ENCODE measurements at regions not wholly inside any gene's neighbourhood (a gene's known extent, or its start where the extent isn't known, plus 50 kb on each side); places are given as distances from the start of the nearest gene placed in this dataset.

DNA sequence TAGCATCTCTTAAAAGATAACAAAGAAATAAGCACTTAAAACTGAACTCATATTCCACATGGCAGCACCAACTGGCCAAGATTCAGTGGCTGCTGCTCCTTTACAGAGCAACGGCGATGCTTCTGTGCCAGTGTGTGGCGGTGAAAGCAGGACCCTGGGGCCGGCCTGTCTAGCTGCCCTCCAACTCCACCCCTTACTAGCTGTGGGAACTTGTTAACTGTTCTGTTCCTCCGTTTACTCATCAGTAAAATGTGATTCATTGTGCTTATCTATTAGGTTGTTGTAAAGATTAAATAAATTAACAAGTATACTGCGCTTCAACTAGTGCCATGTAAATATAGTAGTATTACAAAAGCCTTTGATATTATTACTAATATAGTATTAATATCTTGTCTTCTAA is 133.2 kb downstream of the GDAP2 start:
- Histone ChIP-seq H3K4me2 (no peak overlapping the region), H3K36me3 (replicated peaks in 1 of 2; ENCODE audit: control insufficient read depth in 1 of 2, insufficient read depth in 2 of 2, low read length in 1 of 2) (no peaks in the 10 kb centered on the region), H3K4me3 (ENCODE audit: low read depth in 2 of 2, low read length in 1 of 2) (no peak overlapping the region), H3K9me3 (no peaks in the 10 kb centered on the region), H3K9me2 (no peaks in the 10 kb centered on the region), H3K79me2 (ENCODE audit: insufficient read depth) (no peaks in the 10 kb centered on the region), H3K27ac (ENCODE audit: low read depth in 2 of 2, low read length in 1 of 2) (peak overlapping the region in 1 of 2 experiments; percentile 59; a peak in 2 of 4 replicates), H3F3A (replicated peaks; ENCODE audit: insufficient read depth) (peaks cover 6% of the 10 kb centered on the region), H3K27me3 (ENCODE audit: insufficient read depth) (no peaks in the 10 kb centered on the region), H2AFZ (ENCODE audit: low read depth) (no peak overlapping the region), H4K20me1 (ENCODE audit: insufficient read depth) (no peaks in the 10 kb centered on the region), H3K4me1 (ENCODE audit: control insufficient read depth in 1 of 2, insufficient read depth in 2 of 2, low read depth in 1 of 2, low read length in 1 of 2) (peaks cover 0 to 2% of the 10 kb centered on the region in 2 experiments; a peak in 1 of 4 replicates), H3K9ac (no peak overlapping the region)
- TF ChIP-seq, protein P1, sequence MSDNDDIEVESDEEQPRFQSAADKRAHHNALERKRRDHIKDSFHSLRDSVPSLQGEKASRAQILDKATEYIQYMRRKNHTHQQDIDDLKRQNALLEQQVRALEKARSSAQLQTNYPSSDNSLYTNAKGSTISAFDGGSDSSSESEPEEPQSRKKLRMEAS (IDR thresholded peaks at IDR 0.05; ENCODE audit: low read depth) = no peak
- no peak for TF ChIP-seq EP300 (IDR thresholded peaks at IDR 0.05; ENCODE audit: borderline replicate concordance in 1 of 2, low read depth in 1 of 2, low read length in 1 of 2)
- TF ChIP-seq YY1 (IDR thresholded peaks at IDR 0.05; ENCODE audit: low read depth) = no peak
- TF ChIP-seq FOSL2 (IDR thresholded peaks at IDR 0.05; ENCODE audit: borderline replicate concordance, low read depth) = no peak
- no peak for TF ChIP-seq MXI1 (IDR thresholded peaks at IDR 0.05; ENCODE audit: low read depth, low read length)
- TF ChIP-seq, protein P2, sequence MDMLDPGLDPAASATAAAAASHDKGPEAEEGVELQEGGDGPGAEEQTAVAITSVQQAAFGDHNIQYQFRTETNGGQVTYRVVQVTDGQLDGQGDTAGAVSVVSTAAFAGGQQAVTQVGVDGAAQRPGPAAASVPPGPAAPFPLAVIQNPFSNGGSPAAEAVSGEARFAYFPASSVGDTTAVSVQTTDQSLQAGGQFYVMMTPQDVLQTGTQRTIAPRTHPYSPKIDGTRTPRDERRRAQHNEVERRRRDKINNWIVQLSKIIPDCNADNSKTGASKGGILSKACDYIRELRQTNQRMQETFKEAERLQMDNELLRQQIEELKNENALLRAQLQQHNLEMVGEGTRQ (IDR thresholded peaks at IDR 0.05; ENCODE audit: borderline replicate concordance, low read depth, low read length) = no peak
- no peak for TF ChIP-seq TEAD4 (IDR thresholded peaks at IDR 0.05; ENCODE audit: borderline replicate concordance, insufficient read depth)
- TF ChIP-seq EZH2phosphoT487 (IDR thresholded peaks at IDR 0.05; ENCODE audit: borderline replicate concordance, low read depth) = no peak
- TF ChIP-seq, protein P3, sequence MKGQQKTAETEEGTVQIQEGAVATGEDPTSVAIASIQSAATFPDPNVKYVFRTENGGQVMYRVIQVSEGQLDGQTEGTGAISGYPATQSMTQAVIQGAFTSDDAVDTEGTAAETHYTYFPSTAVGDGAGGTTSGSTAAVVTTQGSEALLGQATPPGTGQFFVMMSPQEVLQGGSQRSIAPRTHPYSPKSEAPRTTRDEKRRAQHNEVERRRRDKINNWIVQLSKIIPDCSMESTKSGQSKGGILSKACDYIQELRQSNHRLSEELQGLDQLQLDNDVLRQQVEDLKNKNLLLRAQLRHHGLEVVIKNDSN (IDR thresholded peaks at IDR 0.05; ENCODE audit: borderline replicate concordance, low read depth) = no peak
- TF ChIP-seq RCOR1 (IDR thresholded peaks at IDR 0.05; ENCODE audit: low read length) = no peak
- no peak for TF ChIP-seq FOXM1 (IDR thresholded peaks at IDR 0.05; ENCODE audit: low read depth)
- TF ChIP-seq CHD2 (IDR thresholded peaks at IDR 0.05; ENCODE audit: low read length, partially characterized antibody) = no peak
- no peak for TF ChIP-seq JUND (IDR thresholded peaks at IDR 0.05)
- TF ChIP-seq ELF1 (IDR thresholded peaks at IDR 0.05) = no peak
- no peak for TF ChIP-seq GATA2 (CRISPR knock-in tag; IDR thresholded peaks at IDR 0.05)
- TF ChIP-seq RXRA (IDR thresholded peaks at IDR 0.05; ENCODE audit: borderline replicate concordance, low read depth) = no peak
- no peak for TF ChIP-seq TAF1 (IDR thresholded peaks at IDR 0.05; ENCODE audit: borderline replicate concordance, low read depth, low read length)
- TF ChIP-seq, protein P4, sequence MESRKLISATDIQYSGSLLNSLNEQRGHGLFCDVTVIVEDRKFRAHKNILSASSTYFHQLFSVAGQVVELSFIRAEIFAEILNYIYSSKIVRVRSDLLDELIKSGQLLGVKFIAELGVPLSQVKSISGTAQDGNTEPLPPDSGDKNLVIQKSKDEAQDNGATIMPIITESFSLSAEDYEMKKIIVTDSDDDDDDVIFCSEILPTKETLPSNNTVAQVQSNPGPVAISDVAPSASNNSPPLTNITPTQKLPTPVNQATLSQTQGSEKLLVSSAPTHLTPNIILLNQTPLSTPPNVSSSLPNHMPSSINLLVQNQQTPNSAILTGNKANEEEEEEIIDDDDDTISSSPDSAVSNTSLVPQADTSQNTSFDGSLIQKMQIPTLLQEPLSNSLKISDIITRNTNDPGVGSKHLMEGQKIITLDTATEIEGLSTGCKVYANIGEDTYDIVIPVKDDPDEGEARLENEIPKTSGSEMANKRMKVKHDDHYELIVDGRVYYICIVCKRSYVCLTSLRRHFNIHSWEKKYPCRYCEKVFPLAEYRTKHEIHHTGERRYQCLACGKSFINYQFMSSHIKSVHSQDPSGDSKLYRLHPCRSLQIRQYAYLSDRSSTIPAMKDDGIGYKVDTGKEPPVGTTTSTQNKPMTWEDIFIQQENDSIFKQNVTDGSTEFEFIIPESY (IDR thresholded peaks at IDR 0.05; ENCODE audit: borderline replicate concordance, low read depth) = no peak
- no peak for TF ChIP-seq POLR2AphosphoS5 (IDR thresholded peaks at IDR 0.05; ENCODE audit: low read depth, low read length)
- TF ChIP-seq RAD21 (IDR thresholded peaks at IDR 0.05; ENCODE audit: low read length) = no peak
- ChIA-PET CTCF (no interaction called here), POLR2A (no interaction called here)
- no peak for DNase-seq
- WGBS (ENCODE audit: low lambda C conversion rate) = 89% methylated on average over 6 of the region's 6 CpGs

Data from SK-N-SH (cell line).